AG04449 (cell line): ENCODE measurements at regions not wholly inside any gene's neighbourhood (a gene's known extent, or its start where the extent isn't known, plus 50 kb on each side); places are given as distances from the start of the nearest gene placed in this dataset.
"Not testable (repeated sequence)": the region's sequence is repeated elsewhere in the genome, so short reads cannot be mapped to it uniquely, and the experiment has no call there.

Experiments
- CTCF ChIA-PET: fragments of 350-600 bp; formaldehyde crosslinking; extraction: SDS; loops from one replicate; lab custom pipeline; 2021; ENCODE audit warnings: antibody characterized with exemption; lab: Yijun Ruan, JAX
- POLR2A ChIA-PET: fragments of 400-600, 350-600 bp; formaldehyde crosslinking; extraction: SDS; loops from one replicate; lab custom pipeline; 2020; ENCODE audit warnings: antibody characterized with exemption, inconsistent platforms; lab: Yijun Ruan, JAX
- DNase-seq: peaks from one replicate; pipeline ENCODE4 v3.0.0-alpha.2; 2010; ENCODE audit warnings: low read depth, low spot score
- H3K4me3 ChIP-seq: 2 replicates; pipeline ENCODE4 v1.5.1; 2011; ENCODE audit warnings: low read depth, mild to moderate bottlenecking, control low read depth, low read length
- TF ChIP-seq, protein P1 (sequence below): IDR thresholded peaks from one replicate; pipeline ENCODE4 v1.5.1; 2011; ENCODE audit warnings: mild to moderate bottlenecking, moderate library complexity, low read length, control low read depth, inconsistent platforms; ENCODE audit not compliant: insufficient read depth; ENCODE audit errors: missing control alignments

DNA sequence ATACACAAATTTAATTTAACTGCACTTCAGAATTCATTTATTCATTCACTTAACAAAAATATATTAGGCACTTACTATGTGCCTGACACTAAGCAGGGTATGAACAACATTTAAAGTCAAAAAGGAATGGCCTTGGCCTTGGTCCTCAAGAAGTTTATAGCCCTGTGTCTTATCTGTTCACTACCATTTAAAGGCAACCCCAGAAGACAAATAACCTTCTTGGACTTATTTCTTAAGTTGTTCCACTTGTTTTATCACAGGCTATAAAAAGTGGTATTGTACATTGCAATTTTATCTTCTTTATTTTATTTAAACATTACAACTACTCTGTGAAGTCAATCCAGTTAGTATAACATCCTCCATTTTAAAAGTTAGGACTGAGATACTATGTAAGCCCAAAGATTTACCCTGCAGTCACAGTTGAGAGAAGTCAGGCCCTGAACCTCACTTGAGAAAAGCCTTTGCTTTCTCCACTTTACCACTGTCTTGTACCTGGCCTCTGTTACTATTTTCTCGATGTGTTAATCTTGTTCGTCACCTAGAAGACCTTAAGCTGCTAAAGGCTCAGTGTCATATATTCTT lies 305.6 kb upstream of the DIPK2B start:
- no peak overlapping the region for H3K4me3 ChIP-seq
- DNase-seq, result no peak
- TF ChIP-seq, protein P1, sequence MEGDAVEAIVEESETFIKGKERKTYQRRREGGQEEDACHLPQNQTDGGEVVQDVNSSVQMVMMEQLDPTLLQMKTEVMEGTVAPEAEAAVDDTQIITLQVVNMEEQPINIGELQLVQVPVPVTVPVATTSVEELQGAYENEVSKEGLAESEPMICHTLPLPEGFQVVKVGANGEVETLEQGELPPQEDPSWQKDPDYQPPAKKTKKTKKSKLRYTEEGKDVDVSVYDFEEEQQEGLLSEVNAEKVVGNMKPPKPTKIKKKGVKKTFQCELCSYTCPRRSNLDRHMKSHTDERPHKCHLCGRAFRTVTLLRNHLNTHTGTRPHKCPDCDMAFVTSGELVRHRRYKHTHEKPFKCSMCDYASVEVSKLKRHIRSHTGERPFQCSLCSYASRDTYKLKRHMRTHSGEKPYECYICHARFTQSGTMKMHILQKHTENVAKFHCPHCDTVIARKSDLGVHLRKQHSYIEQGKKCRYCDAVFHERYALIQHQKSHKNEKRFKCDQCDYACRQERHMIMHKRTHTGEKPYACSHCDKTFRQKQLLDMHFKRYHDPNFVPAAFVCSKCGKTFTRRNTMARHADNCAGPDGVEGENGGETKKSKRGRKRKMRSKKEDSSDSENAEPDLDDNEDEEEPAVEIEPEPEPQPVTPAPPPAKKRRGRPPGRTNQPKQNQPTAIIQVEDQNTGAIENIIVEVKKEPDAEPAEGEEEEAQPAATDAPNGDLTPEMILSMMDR, result no peak
- ChIA-PET CTCF (interaction anchor here (0.8 kb wide), 1 partner anchor 22 kb away, joined by 3 read pairs; no protein-coding TSS in a partner anchor), POLR2A (interaction anchor here (0.9 to 1.1 kb wide), 4 partner anchors 26 to 204 kb away, joined by 3 to 5 read pairs (median 4); no protein-coding TSS in a partner anchor)

DNA sequence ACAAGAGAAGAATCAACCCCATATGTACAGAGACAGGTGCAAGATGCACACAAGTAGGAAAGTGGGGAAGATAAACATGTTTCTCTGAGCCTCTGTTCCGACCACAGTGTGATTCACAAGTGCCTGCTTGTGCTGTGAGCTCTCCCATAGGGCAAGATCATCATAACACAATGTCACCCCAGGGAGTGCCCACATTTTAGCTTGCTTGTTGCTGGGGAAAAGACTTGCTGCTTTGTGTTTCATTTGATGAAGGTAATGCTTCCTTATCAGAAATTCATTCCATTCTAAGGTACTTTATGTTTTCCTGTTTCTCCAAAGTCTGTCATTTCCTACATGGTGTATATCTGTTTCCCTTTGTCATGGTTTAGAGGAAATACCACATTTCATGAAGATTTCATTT lies 304.5 kb upstream of the DIPK2B start:
- no peak overlapping the region for H3K4me3 ChIP-seq
- CTCF ChIA-PET, result no interaction called here
- TF ChIP-seq, protein P1, result no peak
- POLR2A ChIA-PET, result interaction anchor here (0.7 kb wide), 1 partner anchor 25 kb away, joined by 4 read pairs; no protein-coding TSS in a partner anchor
- no peak for DNase-seq

DNA sequence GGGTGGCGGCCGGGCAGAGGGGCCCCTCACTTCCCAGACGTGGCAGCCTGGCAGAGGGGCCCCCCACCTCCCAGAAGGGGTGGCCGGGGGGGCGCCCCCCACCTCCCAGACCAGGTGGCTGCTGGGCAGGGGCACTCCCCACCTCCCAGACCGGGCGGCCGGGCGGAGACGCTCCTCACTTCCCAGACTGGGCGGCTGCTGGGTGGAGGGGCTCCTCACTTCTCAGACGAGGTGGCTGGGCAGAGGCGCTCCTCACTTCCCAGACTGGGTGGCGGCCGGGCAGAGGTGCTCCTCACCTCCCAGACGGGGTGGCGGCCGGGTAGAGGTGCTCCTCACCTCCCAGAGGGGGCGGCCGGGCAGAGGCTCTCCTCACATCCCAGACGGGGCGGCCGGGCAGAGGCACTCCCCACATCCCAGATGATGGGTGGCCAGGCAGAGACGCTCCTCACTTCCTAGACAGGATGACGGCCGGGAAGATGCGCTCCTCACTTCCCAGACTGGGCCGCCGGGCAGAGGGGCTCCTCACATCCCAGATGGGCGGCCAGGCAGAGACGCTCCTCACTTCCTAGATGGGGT lies 303.2 kb upstream of the DIPK2B start:
- DNase-seq, H3K4me3 ChIP-seq, CTCF ChIA-PET, POLR2A ChIA-PET: not testable (repeated sequence)

DNA sequence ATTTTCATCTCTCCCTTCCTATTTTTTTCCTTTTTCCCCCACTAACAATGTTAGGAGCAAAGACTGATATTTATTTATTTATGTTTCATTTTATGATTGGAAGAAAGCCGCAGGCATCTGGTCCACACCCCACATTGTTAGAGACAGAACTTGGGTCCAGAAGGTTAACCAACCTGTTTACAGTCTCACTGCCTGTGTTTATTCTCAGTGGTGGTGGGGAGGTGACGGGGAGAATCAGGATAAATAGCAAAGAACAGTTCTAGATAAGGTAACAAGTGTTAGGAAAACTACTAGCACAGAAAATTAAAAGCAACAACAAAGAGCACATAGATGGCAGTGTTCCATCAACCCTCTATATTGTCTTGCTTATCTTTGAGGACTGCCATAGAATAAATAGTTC lies 301.7 kb upstream of the DIPK2B start:
- no peak overlapping the region for H3K4me3 ChIP-seq
- ChIA-PET POLR2A (no interaction called here), CTCF (no interaction called here)
- no peak for DNase-seq
- TF ChIP-seq, protein P1, result no peak

DNA sequence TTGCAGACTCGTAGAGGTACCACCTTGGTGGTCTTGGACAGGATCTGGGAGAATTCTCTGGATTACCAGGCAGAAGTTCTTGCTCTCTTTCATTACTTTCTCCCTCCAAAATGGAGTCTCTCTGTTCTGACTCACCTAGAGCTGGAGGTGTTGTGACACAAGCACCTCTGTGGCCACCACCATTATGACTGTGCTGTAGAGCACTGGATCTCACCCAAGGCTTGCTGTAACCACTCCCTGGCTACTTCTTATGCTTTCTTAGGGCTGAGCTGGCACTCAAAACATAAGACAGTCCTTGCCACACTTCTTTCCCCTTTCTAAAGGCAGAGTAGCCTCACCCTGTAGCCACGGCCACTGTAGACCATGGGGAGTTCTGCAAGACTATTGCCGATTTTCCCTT lies 296.6 kb upstream of the DIPK2B start:
- ChIA-PET CTCF (no interaction called here), POLR2A (no interaction called here)
- DNase-seq, result no peak
- TF ChIP-seq, protein P1, result no peak
- H3K4me3 ChIP-seq, result no peak overlapping the region

DNA sequence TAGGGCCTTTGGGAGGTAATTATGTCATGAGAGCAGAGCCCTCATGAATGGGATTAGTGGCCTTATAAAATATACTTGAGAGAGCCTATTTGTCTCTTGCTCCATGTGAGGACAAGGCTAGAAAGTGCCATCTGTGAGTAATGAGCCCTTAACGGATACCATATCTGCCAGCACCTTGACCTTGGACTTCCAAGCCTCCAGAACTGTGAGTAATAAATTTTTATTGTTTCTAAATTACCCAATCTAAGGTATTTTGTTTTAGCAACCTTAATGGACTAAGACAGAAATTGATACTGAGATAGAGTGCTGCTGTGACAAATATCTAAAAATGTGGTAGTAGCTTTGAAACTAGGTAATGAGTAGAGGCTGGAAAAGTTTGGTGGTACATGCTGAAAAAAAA lies 285.0 kb upstream of the DIPK2B start:
- ChIA-PET POLR2A (no interaction called here), CTCF (no interaction called here)
- TF ChIP-seq, protein P1, result no peak
- H3K4me3 ChIP-seq, result no peak overlapping the region
- no peak for DNase-seq
